Tibial nerve (tissue), 4 donors: ENCODE measurements at regions not wholly inside any gene's neighbourhood (a gene's known extent, or its start where the extent isn't known, plus 50 kb on each side); places are given as distances from the start of the nearest gene placed in this dataset.

Experiments
- DNase-seq, 2 donors: peaks; one replicate each; pipeline ENCODE4 v3.0.0-alpha.2; 2019; ENCODE audit warnings: low spot score in 2 of 2
- H3K27ac ChIP-seq, 4 donors: fragments of 200-600 bp; sonication (generic) in 3 of 4; one replicate each; pipeline ENCODE4 v1.5.1; 2017 to 2019; ENCODE audit warnings: mild to moderate bottlenecking in 1 of 4
- H3K27me3 ChIP-seq, 2 donors: fragments of 200-600 bp; sonication (generic) in 1 of 2; one replicate each; pipeline versions ENCODE4 v1.5.1 to v1.6.0; 2017 to 2019
- H3K36me3 ChIP-seq, 3 donors: fragments of 200-600 bp; sonication (generic); one replicate each; pipeline ENCODE4 v1.5.1; 2018 to 2019
- H3K4me1 ChIP-seq, 4 donors: fragments of 200-600 bp; sonication (generic) in 3 of 4; one replicate each; pipeline ENCODE4 v1.5.1; 2017 to 2019
- H3K4me3 ChIP-seq, 4 donors: fragments of 200-600 bp; sonication (generic) in 3 of 4; one replicate each; pipeline ENCODE4 v1.5.1; 2017 to 2019; ENCODE audit warnings: mild to moderate bottlenecking in 1 of 4, moderate library complexity in 1 of 4
- H3K9me3 ChIP-seq, 4 donors: fragments of 200-600 bp; sonication (generic) in 3 of 4; one replicate each; pipeline ENCODE4 v1.5.1; 2017 to 2019
- CTCF ChIP-seq, 5 experiments: fragments of 200-600 bp in 3 of 5; fragments of 450-650 bp in 2 of 5; sonication (generic) in 3 of 5; IDR thresholded peaks; one replicate each; pipeline ENCODE4 v1.5.1; 2016 to 2019; ENCODE audit warnings: antibody characterized with exemption in 5 of 5, mild to moderate bottlenecking in 3 of 5, moderate library complexity in 2 of 5
- EP300 ChIP-seq, 2 donors: sonication (generic); formaldehyde crosslinking; IDR thresholded peaks; one replicate each; pipeline ENCODE4 v1.6.1; 2017; ENCODE audit warnings: antibody characterized with exemption in 2 of 2, mild to moderate bottlenecking in 1 of 2
- POLR2A ChIP-seq, 2 donors: fragments of 450-650 bp; IDR thresholded peaks; one replicate each; pipeline ENCODE4 v1.6.1; 2017; ENCODE audit warnings: antibody characterized with exemption in 2 of 2, mild to moderate bottlenecking in 2 of 2, moderate library complexity in 2 of 2
- WGBS, 2 donors: methylation state at CpG; one replicate each; pipeline ENCODE4 v1.1.5; 2018; 5-methylcytosine and 5-hydroxymethylcytosine counted together

GRCh38 chr16:9521749-9522370, 430.4 kb downstream of the HAPSTR1 start:
- no peak overlapping the region for H3K27ac ChIP-seq
- no peak for DNase-seq
- TF ChIP-seq EP300 (IDR thresholded peaks at IDR 0.05) = no peak
- no peak for TF ChIP-seq CTCF (IDR thresholded peaks at IDR 0.05)
- TF ChIP-seq POLR2A (IDR thresholded peaks at IDR 0.05) = no peak
- H3K9me3 ChIP-seq = no peaks in the 10 kb centered on the region
- no peaks in the 10 kb centered on the region for H3K4me1 ChIP-seq
- 52 to 55% methylated on average over 7 of the region's 7 CpGs for WGBS, 2 donors
- H3K27me3 ChIP-seq = no peaks in the 10 kb centered on the region
- no peaks in the 10 kb centered on the region for H3K36me3 ChIP-seq
- no peak overlapping the region for H3K4me3 ChIP-seq

- no peaks in the 10 kb centered on the region for H3K27me3 ChIP-seq
- H3K36me3 ChIP-seq = no peaks in the 10 kb centered on the region
- 59 to 61% methylated on average over 5 of the region's 5 CpGs for WGBS, 2 donors
- TF ChIP-seq CTCF (IDR thresholded peaks at IDR 0.05) (no peak), POLR2A (IDR thresholded peaks at IDR 0.05) (no peak), EP300 (IDR thresholded peaks at IDR 0.05) (no peak)
- no peak overlapping the region for H3K27ac ChIP-seq
- H3K4me3 ChIP-seq = no peak overlapping the region
- H3K9me3 ChIP-seq = no peaks in the 10 kb centered on the region
- no peaks in the 10 kb centered on the region for H3K4me1 ChIP-seq
- DNase-seq = no peak
These were observed 431.2 kb downstream of the HAPSTR1 start for GRCh38 chr16:9522614-9523013.

- WGBS, 2 donors = 71 to 83% methylated on average over 7 of the region's 8 CpGs
These were observed 432.6 kb downstream of the HAPSTR1 start for GRCh38 chr16:9523994-9524393.

GRCh38 chr16:9525037-9525436, 433.6 kb downstream of the HAPSTR1 start:
- no peak overlapping the region for H3K4me3 ChIP-seq
- TF ChIP-seq CTCF (IDR thresholded peaks at IDR 0.05) = no peak
- TF ChIP-seq POLR2A (IDR thresholded peaks at IDR 0.05) = no peak
- no peak for TF ChIP-seq EP300 (IDR thresholded peaks at IDR 0.05)

More at GRCh38 chr16:9523994-9524393, 432.6 kb downstream of the HAPSTR1 start:
- Histone ChIP-seq H3K27me3 (no peaks in the 10 kb centered on the region), H3K36me3 (no peaks in the 10 kb centered on the region), H3K4me3 (no peak overlapping the region), H3K27ac (no peak overlapping the region), H3K9me3 (no peaks in the 10 kb centered on the region), H3K4me1 (no peaks in the 10 kb centered on the region)
- no peak for DNase-seq
- no peak for TF ChIP-seq CTCF (IDR thresholded peaks at IDR 0.05)
- no peak for TF ChIP-seq EP300 (IDR thresholded peaks at IDR 0.05)
- TF ChIP-seq POLR2A (IDR thresholded peaks at IDR 0.05) = no peak

GRCh38 chr16:9526791-9527190, 435.3 kb downstream of the HAPSTR1 start:
- Histone ChIP-seq H3K9me3 (no peaks in the 10 kb centered on the region), H3K36me3 (no peaks in the 10 kb centered on the region), H3K27ac (no peak overlapping the region), H3K27me3 (no peaks in the 10 kb centered on the region), H3K4me3 (no peak overlapping the region), H3K4me1 (no peaks in the 10 kb centered on the region)
- no peak for DNase-seq
- TF ChIP-seq POLR2A (IDR thresholded peaks at IDR 0.05) (no peak), EP300 (IDR thresholded peaks at IDR 0.05) (no peak), CTCF (IDR thresholded peaks at IDR 0.05) (no peak)
- WGBS, 2 donors = 61 to 74% methylated on average over 4 of the region's 4 CpGs

More at GRCh38 chr16:9525037-9525436, 433.6 kb downstream of the HAPSTR1 start:
- H3K9me3 ChIP-seq = no peaks in the 10 kb centered on the region
- WGBS, 2 donors = 77 to 78% methylated on average over 4 of the region's 4 CpGs
- H3K36me3 ChIP-seq = no peaks in the 10 kb centered on the region
- no peak overlapping the region for H3K27ac ChIP-seq
- no peaks in the 10 kb centered on the region for H3K4me1 ChIP-seq
- no peaks in the 10 kb centered on the region for H3K27me3 ChIP-seq
- no peak for DNase-seq
